CD4-positive, alpha-beta T cell treated with Interleukin-15 for 4 hours (primary cell): ENCODE measurements at regions not wholly inside any gene's neighbourhood (a gene's known extent, or its start where the extent isn't known, plus 50 kb on each side); places are given as distances from the start of the nearest gene placed in this dataset.
"Not testable (repeated sequence)": the region's sequence is repeated elsewhere in the genome, so short reads cannot be mapped to it uniquely, and the experiment has no call there.

Source experiments
- DNase-seq: peaks from one replicate; pipeline ENCODE4 v3.0.0-alpha.2; 2020; ENCODE audit warnings: low spot score

GRCh38 chr2:208686665-208687064 is 280.1 kb downstream of the PTH2R start:
- no peak for DNase-seq

GRCh38 chr2:208687720-208688119 is 281.1 kb downstream of the PTH2R start:
- not testable (repeated sequence) for DNase-seq

GRCh38 chr2:208698114-208698513 is 291.5 kb downstream of the PTH2R start:
- no peak for DNase-seq

- no peak for DNase-seq
Observed at GRCh38 chr2:208708486-208708885, 301.9 kb downstream of the PTH2R start.

- no peak for DNase-seq
Observed at GRCh38 chr2:208711598-208711997, 305.0 kb downstream of the PTH2R start.

GRCh38 chr2:208713066-208713745 is 306.6 kb downstream of the PTH2R start:
- DNase-seq: no peak

GRCh38 chr2:208718828-208719227 is 312.2 kb downstream of the PTH2R start:
- no peak for DNase-seq

- no peak for DNase-seq
Observed at GRCh38 chr2:208722731-208723130, 316.1 kb downstream of the PTH2R start.

GRCh38 chr2:208725280-208725679 is 318.7 kb downstream of the PTH2R start:
- DNase-seq: no peak

- DNase-seq: no peak
Observed at GRCh38 chr2:208726242-208726641, 319.6 kb downstream of the PTH2R start.

- DNase-seq: not testable (repeated sequence)
Observed at GRCh38 chr2:208751663-208752415, 345.2 kb downstream of the PTH2R start.

- DNase-seq: no peak
Observed at GRCh38 chr2:208757364-208757763, 350.8 kb downstream of the PTH2R start.

- not testable (repeated sequence) for DNase-seq
Observed at GRCh38 chr2:208773074-208773473, 366.5 kb downstream of the PTH2R start.

GRCh38 chr2:208781166-208781565 is 374.6 kb downstream of the PTH2R start:
- DNase-seq: no peak

- DNase-seq: no peak
Observed at GRCh38 chr2:208782097-208782496, 375.5 kb downstream of the PTH2R start.

- no peak for DNase-seq
Observed at GRCh38 chr2:208783184-208783583, 376.6 kb downstream of the PTH2R start.

GRCh38 chr2:208784774-208785173 is 378.2 kb downstream of the PTH2R start:
- DNase-seq: not testable (repeated sequence)

- DNase-seq: no peak
Observed at GRCh38 chr2:208791257-208791656, 384.7 kb downstream of the PTH2R start.

- no peak for DNase-seq
Observed at GRCh38 chr2:208792766-208793165, 386.2 kb downstream of the PTH2R start.

GRCh38 chr2:208793434-208793833 is 386.8 kb downstream of the PTH2R start:
- no peak for DNase-seq

- DNase-seq: no peak
Observed at GRCh38 chr2:208794288-208794975, 387.8 kb downstream of the PTH2R start.

GRCh38 chr2:208798698-208799097 is 392.1 kb downstream of the PTH2R start:
- DNase-seq: no peak

GRCh38 chr2:208799397-208799796 is 392.8 kb downstream of the PTH2R start:
- DNase-seq: no peak
